AG04450 (cell line): ENCODE measurements at regions not wholly inside any gene's neighbourhood (a gene's known extent, or its start where the extent isn't known, plus 50 kb on each side); places are given as distances from the start of the nearest gene placed in this dataset.

Source experiments
- CTCF ChIA-PET: fragments of 300-600, 350-600 bp; formaldehyde crosslinking; extraction: SDS; loops from one replicate; lab custom pipeline; 2022; ENCODE audit warnings: antibody characterized with exemption, inconsistent platforms; lab: Charles Lee
- POLR2A ChIA-PET: fragments of 350-600 bp; formaldehyde crosslinking; extraction: SDS; loops from one replicate; lab custom pipeline; 2021; ENCODE audit warnings: antibody characterized with exemption, inconsistent platforms; lab: Yijun Ruan, JAX
- DNase-seq: peaks from one replicate; pipeline ENCODE4 v3.0.0-alpha.2; 2011; ENCODE audit warnings: low read depth, low spot score
- H3K27ac ChIP-seq: one replicate; pipeline ENCODE4 v1.5.1; 2012; ENCODE audit warnings: low read depth, low read length, control low read depth
- H3K27me3 ChIP-seq: one replicate; pipeline ENCODE4 v1.6.0; 2012; ENCODE audit warnings: low read length; ENCODE audit not compliant: control insufficient read depth, insufficient read depth
- H3K4me3 ChIP-seq: 2 replicates; pipeline ENCODE4 v1.5.1; 2011; ENCODE audit warnings: mild to moderate bottlenecking, low read depth, low read length, control low read depth
- H3K9me3 ChIP-seq: 2 replicates; pipeline ENCODE4 v1.5.1; 2012; ENCODE audit warnings: low read length; ENCODE audit not compliant: control insufficient read depth, insufficient read depth
- CTCF ChIP-seq: IDR thresholded peaks from 2 replicates; pipeline ENCODE4 v1.5.1; 2011; ENCODE audit warnings: low read depth, low read length, control low read depth, inconsistent platforms

GRCh38 chr14:59091404-59091803 is 97.1 kb upstream of the DAAM1 start:
- no peak for DNase-seq
- no peak for TF ChIP-seq CTCF
- Histone ChIP-seq H3K27me3 (no peaks in the 10 kb centered on the region), H3K9me3 (no peaks in the 10 kb centered on the region), H3K4me3 (no peak overlapping the region), H3K27ac (no peak overlapping the region)
- ChIA-PET POLR2A (no interaction called here), CTCF (interaction anchor here (0.6 kb wide), 1 partner anchor 26 kb away, joined by 3 read pairs; no protein-coding TSS in a partner anchor)

- TF ChIP-seq CTCF: no peak
- CTCF ChIA-PET: interaction anchor here (0.6 kb wide), 1 partner anchor 26 kb away, joined by 3 read pairs; no protein-coding TSS in a partner anchor
- H3K27ac ChIP-seq: no peak overlapping the region
- H3K9me3 ChIP-seq: no peaks in the 10 kb centered on the region
- H3K4me3 ChIP-seq: no peak overlapping the region
- no peaks in the 10 kb centered on the region for H3K27me3 ChIP-seq
- POLR2A ChIA-PET: no interaction called here
- DNase-seq: no peak
Measured at GRCh38 chr14:59091976-59092375, 96.5 kb upstream of the DAAM1 start.

DNA sequence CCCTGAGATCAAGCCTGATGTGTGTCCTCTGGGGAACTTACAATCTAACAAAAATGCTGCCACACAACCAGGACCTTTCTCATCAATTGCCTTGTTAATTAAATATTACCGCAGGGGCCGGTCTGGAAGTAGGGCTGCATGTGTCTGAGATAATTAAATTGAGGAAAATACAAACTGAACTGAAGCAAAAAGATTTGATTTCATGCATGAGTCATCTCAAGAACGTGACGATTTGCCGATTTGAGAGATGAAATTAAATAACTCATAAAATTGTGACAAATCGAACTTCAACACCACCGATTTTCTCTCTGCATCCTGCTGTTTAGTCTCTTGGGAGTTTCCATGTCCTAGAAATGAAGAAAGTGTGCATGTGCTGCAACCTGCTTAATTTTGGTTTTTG is 94.6 kb upstream of the DAAM1 start:
- Histone ChIP-seq H3K9me3 (no peaks in the 10 kb centered on the region), H3K4me3 (no peak overlapping the region), H3K27ac (no peak overlapping the region), H3K27me3 (no peaks in the 10 kb centered on the region)
- CTCF ChIA-PET: interaction anchor here (1.4 kb wide), 1 partner anchor 66 kb away, joined by 3 read pairs; no protein-coding TSS in a partner anchor
- TF ChIP-seq CTCF: no peak
- POLR2A ChIA-PET: no interaction called here
- DNase-seq: no peak

- Histone ChIP-seq H3K27me3 (no peaks in the 10 kb centered on the region), H3K27ac (no peak overlapping the region), H3K9me3 (no peaks in the 10 kb centered on the region), H3K4me3 (no peak overlapping the region)
- CTCF ChIA-PET: interaction anchor here (1.0 kb wide), 1 partner anchor 30 kb away, joined by 3 read pairs; no protein-coding TSS in a partner anchor
- no peak for DNase-seq
- POLR2A ChIA-PET: no interaction called here
- no peak for TF ChIP-seq CTCF
Measured at GRCh38 chr14:59096303-59096702, 92.2 kb upstream of the DAAM1 start.

DNA sequence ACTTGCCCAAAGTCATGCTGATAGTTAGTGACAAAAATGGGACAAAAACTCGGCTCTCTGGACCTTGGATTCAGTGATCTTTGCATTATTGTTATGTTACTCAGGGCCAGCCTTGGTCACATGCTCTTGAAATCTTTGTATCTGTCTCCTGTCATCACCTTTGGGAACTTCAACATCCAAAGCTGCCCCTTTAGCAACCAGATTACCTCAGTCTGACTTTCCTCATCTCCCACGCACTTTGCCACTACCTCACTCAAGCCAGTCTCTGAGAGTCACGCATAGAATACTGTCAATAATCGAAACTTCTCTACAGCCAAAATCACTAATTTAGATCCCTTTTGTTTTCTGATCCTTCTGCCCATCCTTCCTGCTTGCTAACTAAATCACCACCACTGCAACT is 90.8 kb upstream of the DAAM1 start:
- DNase-seq: no peak
- CTCF ChIA-PET: interaction anchor here (0.8 kb wide), 1 partner anchor 596 kb away, joined by 3 read pairs; no protein-coding TSS in a partner anchor
- no peak for TF ChIP-seq CTCF

More for the DNA sequence above, 90.8 kb upstream of the DAAM1 start:
- H3K27ac ChIP-seq: peak overlapping the region; percentile 49
- POLR2A ChIA-PET: interaction anchor here (0.5 kb wide), 1 partner anchor 95 kb away, joined by 4 read pairs; no protein-coding TSS in a partner anchor
- H3K4me3 ChIP-seq: no peak overlapping the region
- no peaks in the 10 kb centered on the region for H3K27me3 ChIP-seq
- H3K9me3 ChIP-seq: no peaks in the 10 kb centered on the region
